H54 (cell line): ENCODE measurements at regions not wholly inside any gene's neighbourhood (a gene's known extent, or its start where the extent isn't known, plus 50 kb on each side); places are given as distances from the start of the nearest gene placed in this dataset.
"Not testable (repeated sequence)": the region's sequence is repeated elsewhere in the genome, so short reads cannot be mapped to it uniquely, and the experiment has no call there.

ENCODE experiments used
- DNase-seq: peaks from one replicate; pipeline ENCODE4 v3.0.0; 2011; ENCODE audit warnings: low spot score, mixed read lengths; ENCODE audit not compliant: insufficient read length
- FAIRE-seq: peaks from 3 replicates; lab custom pipeline; 2011; peaks lifted over from hg19 to GRCh38; lab: Jason Lieb, UNC
- POLR2A ChIP-seq: IDR thresholded peaks from 2 replicates; pipeline ENCODE4 v1.6.1; 2011; ENCODE audit warnings: low read depth, mild to moderate bottlenecking, low read length

DNA sequence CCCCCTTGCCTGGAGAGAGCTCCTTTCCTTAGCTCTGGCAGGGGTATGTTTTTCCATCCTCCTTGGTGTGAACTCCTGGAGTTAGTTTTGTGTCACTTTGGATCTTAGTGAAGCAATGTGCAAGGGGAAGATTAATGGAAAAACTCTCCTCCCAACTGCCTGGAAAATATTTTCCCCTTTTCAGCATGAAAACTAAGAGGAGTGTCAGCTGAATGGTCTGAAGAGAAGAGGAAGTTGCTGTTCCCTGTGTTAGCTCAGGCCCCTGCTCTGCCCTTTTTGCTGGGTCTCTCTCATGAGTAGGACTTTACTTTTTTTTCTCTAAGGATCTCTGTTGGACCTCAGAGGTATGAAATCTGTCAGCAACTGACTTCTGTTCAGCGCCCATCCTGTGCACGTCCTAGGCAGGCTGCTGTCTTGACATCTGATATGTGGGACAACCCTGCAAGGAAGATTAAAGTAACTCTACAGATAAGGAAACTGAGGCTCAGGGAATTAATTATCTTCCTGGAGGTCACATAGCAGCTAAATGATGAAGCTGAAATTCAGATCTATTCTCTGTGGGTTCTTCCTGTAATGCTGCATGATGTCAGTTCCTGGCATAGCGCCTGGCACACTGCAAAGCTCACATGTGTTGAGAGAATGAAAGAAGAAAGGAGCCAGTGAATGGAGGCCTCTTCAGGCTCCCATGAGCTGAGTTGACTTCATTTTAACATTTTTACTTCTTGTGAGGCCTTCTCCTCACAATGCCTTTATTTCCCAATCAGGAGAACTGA lies 109.7 kb upstream of the GALNT15 start:
- DNase-seq: no peak
- TF ChIP-seq POLR2A: no peak
- FAIRE-seq: no peak

DNA sequence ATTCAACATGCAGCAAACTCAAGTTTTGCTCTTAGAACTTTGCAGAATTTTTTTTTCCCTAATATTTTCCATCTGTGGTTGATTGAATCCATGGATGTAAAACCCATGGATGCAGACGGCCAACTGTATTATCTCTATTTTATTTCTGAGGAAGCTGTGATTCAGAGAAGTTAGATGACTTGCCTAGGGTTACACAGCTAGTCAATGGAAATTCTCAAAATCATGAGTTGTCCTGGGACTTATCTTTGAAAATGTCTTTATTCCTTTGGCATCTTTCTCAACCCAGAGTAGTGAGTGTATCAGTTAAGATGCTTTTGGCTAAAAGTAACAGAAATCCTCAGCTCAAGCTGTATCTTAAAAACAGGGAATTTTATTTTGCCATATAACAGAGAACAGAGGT lies 107.9 kb upstream of the GALNT15 start:
- TF ChIP-seq POLR2A: no peak
- FAIRE-seq (no peak), DNase-seq (no peak)

DNA sequence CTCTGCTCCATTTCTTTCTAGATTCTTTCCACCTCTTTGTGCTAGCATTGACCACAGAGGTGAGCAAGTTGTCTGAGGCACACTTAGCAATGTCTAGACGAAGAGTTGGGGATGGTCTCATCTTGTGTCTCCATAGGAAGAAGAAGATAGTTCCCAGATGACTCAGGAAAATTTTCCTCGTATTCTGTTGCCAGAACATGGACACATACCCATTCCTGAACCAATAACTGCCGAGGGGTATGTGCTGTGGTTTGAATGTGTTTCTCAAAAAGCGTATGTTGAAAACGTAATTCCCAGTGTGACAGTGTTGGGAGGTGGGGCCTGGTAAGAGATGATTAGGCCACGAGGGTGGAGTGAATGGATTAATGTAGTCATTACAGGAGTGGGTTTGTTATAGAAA lies 107.5 kb upstream of the GALNT15 start:
- no peak for DNase-seq
- no peak for FAIRE-seq

DNA sequence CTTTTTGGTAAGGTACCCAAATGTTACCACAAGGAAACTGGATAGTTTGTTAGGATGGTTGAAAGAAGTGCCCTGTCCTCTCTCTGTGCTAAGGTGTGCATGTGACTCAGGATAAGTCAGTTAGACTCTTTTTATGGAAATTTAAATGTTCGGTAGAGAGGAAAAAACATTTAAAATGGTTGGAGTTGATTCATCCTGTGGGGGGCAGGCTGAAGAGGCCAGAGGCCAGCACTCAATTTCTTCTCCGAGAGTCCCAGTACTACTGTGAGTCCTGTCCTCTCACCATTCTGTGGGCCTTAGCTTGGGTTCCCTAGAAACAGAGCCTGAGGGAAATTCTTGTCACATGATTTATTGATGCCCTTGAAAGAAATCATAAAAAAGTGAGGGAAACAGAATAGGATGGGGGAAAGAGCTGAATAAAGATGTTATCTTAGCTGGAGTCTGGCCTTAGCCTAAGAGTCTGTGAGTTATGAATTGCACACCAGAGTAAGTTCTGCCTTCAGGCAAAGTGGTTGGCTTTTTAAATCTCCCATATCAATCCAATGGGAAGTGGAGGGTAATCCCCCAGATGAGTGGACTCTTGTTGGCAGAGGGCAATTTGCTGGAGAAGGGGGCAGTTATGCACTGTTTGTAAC lies 106.5 kb upstream of the GALNT15 start:
- FAIRE-seq: peak; percentile 69
- no peak for TF ChIP-seq POLR2A
- no peak for DNase-seq

More for the DNA sequence above, 107.5 kb upstream of the GALNT15 start:
- TF ChIP-seq POLR2A: no peak

DNA sequence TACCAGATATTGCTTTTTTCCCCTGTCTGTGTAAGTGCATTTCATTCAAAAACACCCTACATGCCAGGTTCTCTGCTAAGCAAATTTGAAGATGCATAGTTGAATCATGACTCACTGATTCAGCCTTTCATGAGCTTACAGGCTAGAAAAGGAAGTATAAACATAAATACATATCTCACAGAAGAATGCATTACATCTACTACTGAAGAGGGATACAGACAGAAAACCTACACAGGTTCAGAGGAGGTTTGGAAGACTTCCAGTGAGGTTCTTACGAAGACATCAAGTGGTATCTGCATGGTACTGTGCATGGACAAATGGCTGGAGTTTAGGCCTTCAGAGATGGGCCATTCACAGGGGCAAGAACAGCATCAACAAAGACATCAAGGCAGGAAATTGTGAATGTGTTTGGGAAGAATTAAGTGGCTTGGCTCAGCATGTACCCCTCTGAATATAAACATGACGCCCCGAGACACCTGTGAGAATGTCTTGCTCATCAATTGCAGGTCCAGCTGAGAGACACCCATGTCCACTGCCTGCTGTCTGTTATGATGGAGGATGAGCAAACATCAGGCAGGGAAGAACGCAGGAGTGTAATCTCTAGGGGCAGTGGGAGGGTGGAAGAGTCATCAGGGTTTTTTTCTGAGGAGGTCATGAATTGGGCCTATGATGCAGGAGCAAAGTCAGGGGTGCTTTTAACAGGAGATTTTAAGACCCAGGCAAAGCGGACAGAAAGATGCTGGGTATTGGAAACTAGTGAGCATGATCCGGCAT lies 105.1 kb upstream of the GALNT15 start:
- no peak for DNase-seq
- peak; percentile 93 for FAIRE-seq
- no peak for TF ChIP-seq POLR2A

DNA sequence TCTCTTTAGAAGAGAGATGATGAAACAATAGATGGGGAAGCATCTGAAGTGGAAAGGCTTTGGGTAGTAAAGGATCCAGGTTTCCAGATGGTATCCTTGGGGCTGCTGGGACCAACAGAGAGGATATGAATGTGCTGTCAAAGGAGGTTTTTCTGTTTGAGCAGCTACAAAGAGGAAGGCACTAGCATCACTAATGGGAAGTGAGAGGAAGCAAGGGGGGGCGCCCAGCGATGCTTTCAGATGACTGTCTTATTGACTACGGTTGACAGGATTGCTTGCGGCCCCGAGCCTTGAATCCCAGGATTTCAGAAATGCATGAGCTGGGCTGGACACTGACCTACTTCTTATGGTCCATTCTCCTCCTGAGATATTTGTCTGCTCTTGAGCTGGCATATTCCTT lies 103.8 kb upstream of the GALNT15 start:
- no peak for TF ChIP-seq POLR2A
- no peak for FAIRE-seq
- DNase-seq: no peak

DNA sequence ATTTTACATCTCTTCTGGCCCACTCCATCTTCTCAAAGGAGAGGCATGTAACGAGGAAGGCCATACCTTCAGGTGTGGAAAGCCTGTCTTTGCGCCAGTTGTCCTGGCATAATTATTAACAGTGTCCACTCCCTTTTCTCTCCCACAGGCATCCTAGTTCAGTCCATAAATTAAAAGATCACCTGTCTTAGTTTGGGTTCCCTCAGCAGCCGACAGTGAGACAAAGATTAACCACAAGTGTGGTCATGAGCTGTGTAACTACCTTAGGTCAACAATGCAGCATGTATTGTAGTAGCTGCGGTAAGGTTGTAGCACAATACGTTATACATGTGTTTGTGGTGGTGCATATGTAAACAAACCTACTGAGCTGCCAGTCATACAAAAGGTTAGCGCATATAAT lies 103.3 kb upstream of the GALNT15 start:
- TF ChIP-seq POLR2A: no peak
- DNase-seq: no peak
- FAIRE-seq: no peak

DNA sequence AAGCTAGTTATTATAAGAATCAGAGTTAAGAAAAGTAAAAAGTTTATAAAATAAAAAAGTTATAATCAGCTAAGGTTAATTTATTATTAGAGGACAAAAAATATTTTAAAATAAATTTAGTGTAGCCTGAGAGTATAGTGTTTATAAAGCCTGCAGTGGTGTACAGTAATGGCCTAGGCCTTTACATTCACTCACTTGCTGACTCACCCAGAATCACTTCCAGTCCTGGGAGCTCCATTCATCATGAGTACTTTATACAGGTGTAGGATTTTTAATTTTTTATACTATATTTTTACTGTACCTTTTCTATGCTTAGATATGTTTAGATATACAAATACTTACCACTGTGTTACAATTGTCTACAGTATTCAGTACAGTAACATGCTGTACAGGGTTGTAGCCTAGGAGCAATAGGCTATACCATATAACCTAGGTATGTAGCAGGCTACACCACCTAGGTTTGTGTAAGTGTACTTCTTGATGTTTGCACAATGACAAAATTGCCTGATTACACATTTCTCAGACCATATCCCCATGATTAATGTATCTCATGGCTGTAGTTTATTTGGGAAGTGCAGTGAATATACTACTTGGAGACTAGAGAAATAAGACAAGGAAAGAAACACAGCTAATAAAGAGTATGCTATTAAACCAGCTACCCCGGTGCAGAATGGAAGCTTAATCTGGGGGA lies 101.9 kb upstream of the GALNT15 start:
- DNase-seq (no peak), FAIRE-seq (no peak)
- TF ChIP-seq POLR2A: no peak

DNA sequence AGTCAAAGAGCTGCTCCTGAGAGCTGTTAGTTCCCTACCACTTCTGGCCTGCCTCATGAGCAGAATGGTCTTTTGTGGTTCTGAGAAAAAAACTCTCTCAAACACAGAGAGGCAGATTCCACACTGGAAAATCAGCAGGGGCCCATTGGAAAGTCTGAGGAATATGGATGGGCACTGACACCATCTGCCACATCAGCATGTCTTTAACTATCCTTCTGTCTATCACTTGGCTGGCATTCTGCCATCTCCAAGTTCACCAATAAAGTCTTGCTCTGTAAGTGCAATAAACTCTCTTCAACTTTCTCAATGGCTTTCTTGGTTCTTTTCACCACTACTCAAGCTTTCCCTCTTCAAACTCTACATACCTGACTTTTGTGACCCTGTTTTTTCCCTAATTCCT lies 101.3 kb upstream of the GALNT15 start:
- DNase-seq: no peak
- TF ChIP-seq POLR2A: no peak
- FAIRE-seq: no peak

DNA sequence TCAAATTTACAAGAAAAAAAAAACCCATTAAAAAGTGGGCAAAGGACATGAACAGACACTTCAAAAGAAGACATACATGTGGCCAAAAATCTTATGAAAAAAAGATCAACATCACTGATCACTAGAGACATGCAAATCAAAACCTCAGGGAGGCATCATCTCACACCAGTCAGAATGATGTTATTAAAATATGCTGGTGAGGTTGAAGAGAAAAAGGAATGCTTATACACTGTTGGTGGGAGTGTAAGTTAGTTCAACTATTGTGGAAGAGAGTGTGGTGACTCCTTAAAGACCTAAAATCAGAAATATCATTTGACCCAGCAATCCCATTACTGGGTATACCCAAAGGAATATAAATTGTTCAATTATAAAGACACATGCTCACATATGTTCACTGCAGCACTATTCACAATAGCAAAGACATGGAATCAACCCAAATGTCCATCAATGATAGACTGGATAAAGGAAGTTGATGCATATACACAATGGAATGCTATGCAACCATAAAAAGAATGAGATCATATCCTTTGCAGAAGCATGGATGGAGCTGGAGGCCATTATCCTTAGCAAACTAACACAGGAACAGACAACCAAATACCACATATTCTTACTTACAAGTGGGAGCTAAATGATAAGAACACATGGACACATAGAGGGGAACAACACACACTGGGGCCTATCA lies 100.3 kb upstream of the GALNT15 start:
- not testable (repeated sequence) for DNase-seq, FAIRE-seq

DNA sequence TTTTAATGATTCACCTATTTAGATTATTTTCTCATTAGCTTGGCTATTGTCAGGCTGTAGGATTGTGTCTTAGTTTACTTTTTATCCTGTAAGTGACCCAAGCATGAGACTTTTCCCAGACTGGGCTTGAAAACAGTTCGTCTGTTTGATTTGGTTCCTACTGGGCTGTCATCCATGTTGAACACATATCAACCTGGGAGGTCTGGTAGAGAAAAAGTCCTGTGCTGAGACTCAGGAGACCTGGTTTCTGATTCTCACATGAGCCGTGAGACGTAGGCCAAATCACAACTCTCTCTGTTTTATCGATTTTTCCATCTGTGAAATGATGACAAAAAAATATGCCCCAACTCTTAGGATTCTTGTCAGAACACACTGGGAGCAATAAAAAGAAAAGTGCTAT lies 98.8 kb upstream of the GALNT15 start:
- no peak for DNase-seq
- no peak for FAIRE-seq
- no peak for TF ChIP-seq POLR2A

DNA sequence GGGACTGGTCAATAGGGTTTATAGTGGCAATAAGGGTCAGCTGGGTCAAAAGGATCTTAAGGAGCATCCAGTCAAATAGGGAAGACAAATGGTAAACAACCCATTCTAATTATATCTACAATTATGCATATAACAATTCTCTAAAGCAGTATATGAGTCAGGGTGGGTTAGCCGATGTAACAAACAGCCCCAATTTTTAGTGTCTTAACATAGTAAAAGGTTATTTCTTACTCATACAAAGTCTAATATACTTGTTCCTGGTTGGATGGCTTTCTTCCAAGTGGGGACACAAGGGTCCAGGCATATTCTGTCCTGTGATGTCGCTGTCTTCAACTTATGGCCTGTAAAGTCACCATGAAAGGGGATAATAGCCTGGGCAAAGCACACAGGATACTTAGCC lies 97.9 kb upstream of the GALNT15 start:
- DNase-seq: no peak
- FAIRE-seq: no peak
- TF ChIP-seq POLR2A: no peak

DNA sequence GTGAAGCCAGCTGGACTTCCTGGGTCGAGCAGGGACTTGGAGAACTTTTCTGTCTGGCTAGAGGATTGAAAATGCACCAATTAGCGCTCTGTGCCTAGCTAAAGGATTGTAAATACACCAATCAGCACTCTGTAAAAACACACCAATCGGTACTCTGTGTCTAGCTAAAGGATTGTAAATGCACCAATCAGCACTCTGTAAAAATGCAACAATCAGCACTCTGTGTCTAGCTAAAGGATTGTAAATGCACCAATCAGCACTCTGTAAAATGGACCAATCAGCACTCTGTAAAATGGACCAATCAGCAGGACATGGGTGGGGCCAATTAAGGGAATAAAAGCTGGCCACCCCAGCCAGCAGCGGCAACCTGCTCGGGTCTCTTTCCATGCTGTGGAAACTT lies 97.3 kb upstream of the GALNT15 start:
- DNase-seq, FAIRE-seq: not testable (repeated sequence)

DNA sequence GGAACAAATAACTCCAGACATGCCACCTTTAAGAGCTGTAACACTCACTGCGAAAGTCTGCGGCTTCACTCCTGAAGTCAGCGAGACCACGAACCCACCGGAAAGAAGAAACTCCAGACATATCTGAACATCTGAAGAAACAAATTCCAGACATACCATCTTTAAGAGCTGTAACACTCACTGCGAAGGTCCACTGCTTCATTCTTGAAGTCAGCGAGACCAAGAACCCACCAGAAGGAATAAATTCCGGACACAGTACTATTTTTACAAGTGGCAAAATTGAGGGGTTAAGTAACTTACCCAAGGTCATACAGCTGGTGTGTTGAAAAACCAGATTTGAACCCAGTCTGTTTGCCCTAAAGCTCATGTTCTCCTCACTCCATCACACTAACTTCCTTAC lies 96.8 kb upstream of the GALNT15 start:
- not testable (repeated sequence) for DNase-seq, FAIRE-seq
